HG03354 (cell line): ENCODE measurements at regions not wholly inside any gene's neighbourhood (a gene's known extent, or its start where the extent isn't known, plus 50 kb on each side); places are given as distances from the start of the nearest gene placed in this dataset.

Experiments
- ATAC-seq: cut with Tn5 transposase; IDR thresholded peaks from one replicate; pipeline ENCODE4 v1.9.1; 2021; ENCODE audit warnings: mild to moderate bottlenecking; ENCODE audit not compliant: unreplicated experiment, poor library complexity, severe bottlenecking

DNA sequence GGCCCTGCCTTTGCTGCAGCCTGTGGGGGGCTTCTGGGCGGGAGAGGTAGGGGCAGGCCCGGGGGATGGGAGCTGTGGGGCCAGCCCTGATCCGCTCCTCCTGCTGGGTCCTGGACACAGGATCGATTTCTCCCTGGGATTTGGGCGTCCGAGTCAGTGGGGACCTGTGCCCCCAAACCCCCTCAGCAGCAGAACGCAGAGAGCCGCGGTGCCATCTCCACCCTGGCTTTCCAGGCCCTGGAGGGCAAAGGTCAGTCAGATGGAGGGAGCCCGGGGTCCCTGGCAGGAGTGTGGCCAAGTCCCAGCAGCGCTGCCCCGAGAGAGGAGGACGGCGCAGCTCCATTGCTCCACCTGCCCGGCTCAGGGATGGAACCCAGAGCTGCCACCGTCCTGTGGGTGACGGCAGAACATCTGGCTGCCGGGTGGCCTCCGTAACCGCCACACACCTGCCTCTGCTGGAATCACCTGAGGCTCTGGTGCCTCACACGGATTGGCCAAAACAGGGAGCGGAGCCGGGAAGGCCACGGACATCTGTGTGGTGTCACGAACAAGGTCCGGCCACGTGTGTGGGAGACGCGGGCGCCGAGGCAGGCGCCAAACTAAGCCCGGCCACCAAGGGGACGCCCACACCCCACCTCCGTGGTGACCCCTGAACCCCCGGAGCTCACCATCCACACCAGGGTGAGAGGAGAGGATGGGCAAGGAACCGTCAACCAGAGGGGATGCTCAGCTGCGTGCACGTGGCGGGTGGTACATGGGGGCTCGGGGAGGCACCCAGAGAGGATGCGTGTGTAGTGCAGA is 80.3 kb upstream of the FBRSL1 start:
- no peak for ATAC-seq

DNA sequence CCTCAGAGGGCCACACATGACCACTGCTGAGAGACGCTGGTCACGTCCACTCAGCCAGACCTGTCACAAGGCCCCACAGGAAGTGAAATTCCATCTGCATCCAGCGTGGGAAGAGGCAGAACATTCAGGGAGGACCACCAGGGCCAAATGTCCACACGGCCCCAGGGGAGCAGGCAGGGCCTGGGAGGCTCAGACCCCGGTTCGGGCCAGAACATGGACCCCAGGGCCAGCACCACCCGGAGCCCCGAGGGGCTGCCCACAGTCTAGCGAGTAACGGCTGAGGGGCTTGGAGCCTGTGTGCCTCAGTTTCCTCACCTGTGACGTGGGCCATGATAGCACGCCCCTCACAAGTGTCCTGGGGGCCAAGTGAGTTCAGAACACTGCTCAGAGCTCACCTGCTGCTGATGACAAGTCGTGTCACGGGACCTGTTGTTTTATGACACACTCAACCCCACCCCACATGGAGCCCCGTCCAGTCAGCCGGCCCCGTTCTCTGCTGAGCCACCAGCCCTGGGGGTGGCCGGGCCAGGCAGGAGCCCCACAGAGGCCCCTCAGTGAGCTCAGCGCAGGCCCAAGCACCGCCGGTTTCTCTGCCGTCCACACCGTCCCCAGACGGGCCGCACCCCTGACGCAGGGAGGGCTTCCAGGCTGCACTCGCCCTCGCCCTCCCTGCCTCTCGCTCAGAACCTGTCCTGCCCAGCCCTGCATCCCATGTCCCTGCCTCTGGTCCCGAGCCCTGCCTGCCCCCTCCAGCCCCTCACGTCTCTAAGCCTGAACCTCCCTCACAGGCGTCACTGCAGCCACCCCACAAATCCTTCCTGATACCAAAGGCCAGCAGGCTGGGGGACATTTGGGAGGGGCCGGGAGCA is 79.5 kb upstream of the GALNT9 start:
- ATAC-seq, result no peak

DNA sequence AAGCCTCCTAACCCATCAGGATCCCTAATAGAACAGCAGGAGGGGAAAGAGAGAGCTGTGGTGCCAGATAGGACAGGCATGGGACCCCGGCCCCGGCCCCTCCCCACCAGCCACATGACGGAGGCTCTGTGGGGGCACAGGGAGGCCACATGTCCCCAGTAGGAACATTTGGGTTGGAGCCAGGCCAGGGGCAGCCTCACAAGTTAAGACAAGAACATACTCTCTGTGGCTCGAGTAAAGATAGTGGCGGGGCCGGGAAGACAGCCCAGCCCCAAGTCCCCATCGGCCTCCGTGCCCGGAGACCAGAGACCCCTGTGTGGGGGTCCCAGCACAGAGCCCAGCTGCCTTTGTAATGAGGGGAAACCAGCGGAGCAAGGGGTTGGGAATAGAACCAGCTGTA is 78.6 kb upstream of the GALNT9 start:
- no peak for ATAC-seq

DNA sequence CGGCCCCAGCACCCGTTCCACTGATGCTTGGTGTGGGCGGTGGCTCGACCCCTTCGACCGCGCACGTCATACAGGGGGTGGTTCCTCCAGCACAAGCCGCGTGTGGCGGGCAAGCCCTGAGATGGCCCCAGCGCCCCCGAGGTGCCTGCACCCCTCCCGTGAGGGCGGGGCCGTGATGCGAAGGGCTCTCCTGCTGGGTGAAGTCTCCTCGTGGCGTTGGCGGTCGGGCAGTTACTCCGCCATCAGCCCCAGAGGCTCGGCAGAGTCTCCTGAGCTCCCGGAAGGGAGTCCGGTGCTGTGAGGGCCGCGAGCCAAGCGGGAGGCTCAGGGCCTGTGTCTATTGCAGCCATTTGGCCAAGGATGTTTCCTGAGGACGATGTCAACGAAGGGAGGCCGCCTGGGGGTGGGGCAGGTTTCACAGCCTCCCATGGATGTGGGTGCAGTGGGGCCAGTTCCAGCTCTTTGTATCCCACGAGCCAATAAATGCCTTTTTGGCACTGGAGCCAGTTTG is 78.1 kb upstream of the GALNT9 start:
- ATAC-seq, result no peak

DNA sequence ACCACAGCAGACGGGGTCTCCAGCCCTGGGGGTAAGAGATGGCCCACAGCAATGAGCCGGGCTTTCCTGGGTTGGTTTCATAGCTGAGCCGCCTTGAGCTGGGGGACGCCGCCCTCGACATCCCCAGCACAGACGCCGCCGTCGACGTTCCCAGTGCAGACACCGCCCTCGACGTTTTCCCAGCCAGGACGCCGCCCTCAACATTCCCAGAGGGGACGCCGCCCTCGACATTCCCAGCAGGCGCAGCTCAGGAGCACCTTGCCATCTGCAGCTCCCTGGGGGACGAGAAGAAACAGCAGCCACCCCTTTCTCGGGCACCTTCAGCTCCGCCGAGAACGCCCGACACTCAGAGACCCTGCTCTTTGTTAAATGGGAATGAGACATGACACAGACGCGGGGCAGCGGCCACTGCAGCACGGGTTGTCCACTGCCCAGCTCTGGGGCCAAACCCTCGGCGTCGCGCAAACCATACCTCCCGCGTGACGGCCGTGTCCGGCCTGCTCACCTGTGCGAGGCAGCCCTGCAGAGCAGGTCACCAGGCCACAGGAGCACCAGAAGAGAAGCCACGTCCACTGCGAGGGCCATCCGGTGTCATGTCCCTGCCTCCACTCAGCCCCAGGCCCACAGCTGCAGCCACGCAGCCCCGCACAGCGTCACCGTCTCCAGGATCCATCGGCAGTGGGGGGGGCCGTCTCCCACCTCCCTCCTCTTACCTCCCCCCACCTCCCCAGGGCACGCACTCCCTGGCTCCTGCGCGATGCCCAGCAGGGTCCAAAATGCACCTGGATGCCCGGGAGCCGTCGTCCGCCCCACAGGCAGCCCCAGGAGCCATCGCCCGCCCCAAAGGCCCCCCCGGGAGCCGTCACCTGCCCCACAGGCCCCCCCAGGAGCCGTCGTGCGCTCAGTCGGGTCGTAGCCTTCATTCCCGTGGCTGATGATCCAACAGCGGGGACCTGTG is 77.4 kb upstream of the GALNT9 start:
- ATAC-seq, result no peak

DNA sequence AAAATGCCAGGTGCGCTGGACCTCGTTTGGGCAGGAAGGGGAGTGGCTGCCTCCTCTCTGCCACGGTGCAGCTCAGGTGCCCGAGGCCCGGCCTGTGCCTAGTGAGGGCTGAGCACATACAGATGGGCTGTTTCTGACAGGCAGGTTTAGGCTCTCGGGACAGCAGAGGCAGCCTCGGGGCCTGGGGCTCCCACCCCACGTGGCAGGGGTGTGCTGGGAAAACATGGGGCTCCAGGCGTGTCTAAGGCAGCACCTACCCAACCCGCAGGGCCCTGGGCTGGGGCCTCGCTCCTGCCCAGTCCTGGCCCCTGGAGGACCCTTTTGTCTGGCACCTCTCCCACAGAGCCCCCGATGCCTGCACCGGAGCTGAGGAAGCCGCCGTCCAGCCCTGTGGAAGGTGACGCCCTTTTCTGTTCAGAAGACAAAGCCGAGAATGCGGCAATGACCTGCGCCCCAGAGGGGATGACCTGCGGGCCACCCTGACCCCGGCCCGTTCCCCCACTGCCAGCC is 76.4 kb upstream of the GALNT9 start:
- ATAC-seq, result no peak

DNA sequence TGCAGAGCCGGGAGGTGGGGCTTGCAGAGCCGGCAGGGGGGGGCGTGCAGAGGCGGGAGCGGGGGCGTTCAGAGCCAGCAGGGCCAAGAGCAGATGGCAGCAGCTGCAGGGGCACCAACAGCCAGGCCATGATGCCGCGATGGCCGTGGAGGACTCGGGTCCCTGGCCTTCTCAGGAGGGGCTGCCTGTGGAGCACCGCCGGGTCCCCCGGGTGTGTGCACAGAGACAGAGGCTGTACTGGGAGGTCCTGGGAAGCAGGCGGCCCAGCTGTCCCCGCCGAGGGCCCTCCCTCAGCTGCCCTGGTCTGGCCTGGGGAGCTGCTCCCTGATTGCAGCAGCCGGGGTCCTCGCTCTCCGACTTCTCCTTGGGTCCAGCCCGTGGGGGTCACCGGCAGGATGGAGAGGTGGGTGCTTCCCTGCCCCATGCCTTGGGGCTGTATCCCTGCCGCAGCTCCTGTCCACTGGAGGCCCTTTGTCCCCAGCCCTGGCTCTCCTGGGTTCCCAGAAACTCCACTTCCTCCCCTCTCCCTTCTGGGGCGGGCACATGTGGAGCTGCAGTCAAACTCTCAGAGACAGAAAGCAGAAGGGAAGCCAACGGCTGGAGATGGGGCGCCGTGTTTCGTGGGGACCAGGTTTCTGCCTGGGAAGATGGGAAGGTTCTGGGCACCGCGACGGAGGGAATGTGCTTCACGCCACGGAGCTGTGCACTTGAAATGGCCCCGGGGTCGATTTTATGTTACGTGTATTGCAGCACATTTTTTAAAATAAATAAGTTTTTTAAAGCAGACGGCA is 75.8 kb upstream of the GALNT9 start:
- no peak for ATAC-seq

DNA sequence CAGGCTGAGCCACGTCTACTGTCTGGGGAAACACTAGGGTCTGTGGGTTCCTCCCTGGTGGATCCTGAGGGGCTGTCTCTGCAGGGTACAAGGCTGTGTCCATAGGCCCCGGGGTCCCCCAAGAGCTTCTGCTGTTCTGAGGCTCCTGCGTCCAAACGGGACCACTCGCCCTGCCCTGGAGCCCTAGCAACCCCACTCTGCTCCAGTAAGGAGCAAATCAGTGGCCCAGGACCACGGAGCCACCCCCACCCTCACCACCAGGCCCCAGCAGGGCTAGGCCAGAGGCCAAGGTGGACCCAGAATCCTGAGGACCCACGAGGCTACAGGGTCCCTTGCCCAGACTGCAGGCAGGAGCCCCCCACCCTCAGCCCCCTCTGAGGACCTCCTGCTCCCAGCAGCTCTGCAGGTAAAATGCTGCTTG is 75.1 kb upstream of the GALNT9 start:
- ATAC-seq, result no peak

DNA sequence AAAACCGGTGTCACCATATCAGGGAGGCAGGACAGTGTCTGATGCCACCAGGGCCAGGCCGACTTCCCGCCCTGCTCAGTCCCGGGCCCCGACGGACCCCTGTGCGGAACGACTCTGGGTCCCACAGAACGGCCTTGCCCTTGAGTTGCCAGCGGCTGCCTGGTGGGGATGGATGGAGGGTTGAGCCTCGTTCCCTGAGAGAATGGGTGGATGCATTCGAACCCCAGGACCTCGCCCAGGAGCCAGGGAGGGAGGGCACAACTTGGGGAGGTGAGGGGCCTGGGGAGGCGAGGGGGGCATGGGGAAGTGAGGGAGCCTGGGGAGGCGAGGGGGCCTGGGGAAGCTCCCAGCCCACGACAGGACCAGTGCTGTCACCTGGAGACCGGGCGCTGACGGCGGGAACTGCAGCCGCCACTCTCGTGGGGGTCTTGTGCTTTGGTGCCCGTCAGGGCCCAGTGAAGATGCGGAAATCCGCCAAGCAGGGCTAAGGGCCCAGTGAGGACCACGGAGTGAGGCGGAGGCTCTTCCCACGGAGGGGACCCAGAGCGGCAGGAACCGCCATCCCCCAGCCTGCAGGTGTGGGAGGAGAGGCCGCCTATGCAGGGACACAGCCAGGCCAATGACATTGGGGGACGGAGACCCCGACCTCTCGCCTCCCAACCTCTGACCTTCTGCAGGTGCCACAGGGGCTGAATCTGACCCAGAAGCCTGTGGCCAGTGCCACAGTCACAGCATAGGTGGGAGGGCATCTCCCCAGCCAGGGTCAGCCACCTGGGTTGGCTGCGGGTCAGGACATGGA is 74.4 kb upstream of the GALNT9 start:
- ATAC-seq, result no peak

DNA sequence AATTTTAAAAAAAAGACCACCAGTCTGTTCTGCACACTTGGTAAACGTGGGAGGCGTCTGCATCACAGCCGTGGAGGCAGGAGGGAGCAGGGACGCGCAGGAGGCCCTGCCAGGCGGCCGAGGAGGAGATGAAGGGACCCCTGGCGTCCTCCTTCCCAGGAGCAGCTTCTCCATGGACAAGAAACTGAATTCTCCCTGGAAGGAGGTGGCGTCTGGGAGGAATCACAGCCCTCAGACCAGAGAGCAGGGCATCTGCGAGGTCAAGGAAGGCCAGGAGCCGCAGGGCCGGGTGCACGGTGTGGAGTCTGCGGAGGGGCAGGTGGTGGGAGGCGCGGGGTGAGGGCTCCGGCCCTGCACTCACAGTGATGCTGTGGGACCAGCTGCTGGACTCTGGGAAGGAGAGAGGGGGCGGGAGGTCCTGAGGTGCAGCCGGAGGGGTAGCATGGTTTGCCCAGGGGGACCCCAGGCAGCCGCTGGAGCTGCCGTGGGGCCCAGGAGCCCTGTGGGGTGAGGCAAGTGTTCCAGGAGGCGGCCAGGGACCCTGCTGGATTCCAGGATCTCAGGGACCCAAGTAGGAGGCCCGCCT is 73.5 kb upstream of the GALNT9 start:
- ATAC-seq, result no peak

DNA sequence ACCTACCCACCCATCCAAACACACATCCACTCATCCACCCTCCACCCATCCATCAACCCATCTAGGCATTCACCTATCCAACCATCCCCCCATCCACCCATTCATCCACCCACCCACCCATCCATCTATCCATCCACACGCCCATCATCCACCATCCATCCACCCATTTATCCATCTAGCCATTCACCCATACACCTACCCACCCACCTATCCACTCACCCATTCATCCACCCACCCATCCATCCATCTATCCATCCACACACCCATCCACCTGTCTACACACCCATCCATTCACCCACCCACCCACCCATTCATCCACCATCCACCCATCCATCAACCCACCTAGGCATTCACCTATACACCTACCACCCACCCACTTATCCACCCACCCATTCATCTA is 72.6 kb upstream of the GALNT9 start:
- no peak for ATAC-seq

DNA sequence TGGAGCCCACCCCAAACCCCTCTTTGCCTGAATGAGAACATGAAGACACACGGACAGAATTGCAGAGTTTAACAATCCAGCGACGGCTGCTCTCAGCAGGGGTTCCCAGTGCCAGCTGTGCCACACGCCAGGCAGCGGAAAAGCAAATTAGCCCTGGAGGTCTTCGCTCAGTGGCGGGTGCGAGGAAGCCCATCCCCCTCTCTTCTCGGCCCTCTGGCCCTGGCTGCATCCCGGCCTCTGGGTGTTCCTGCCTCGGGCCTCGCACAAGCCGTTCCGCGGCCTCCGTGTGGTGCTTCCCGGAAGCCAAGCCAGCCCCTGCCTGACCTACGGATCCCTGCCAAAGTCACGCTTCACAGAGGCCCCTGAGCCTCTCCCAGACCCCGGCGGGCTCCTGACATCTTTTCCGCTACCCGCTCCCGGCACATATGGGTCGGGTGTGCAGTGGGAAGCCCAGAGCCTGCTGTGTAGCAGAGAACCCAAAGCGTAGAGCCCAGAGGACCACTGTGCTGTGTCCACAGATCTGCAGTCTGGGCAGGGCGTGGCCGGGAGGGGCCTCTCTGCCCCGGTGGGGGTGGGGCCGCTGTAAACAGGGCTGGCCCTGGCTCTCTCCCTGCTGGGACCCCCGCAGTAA is 70.7 kb upstream of the GALNT9 start:
- no peak for ATAC-seq

DNA sequence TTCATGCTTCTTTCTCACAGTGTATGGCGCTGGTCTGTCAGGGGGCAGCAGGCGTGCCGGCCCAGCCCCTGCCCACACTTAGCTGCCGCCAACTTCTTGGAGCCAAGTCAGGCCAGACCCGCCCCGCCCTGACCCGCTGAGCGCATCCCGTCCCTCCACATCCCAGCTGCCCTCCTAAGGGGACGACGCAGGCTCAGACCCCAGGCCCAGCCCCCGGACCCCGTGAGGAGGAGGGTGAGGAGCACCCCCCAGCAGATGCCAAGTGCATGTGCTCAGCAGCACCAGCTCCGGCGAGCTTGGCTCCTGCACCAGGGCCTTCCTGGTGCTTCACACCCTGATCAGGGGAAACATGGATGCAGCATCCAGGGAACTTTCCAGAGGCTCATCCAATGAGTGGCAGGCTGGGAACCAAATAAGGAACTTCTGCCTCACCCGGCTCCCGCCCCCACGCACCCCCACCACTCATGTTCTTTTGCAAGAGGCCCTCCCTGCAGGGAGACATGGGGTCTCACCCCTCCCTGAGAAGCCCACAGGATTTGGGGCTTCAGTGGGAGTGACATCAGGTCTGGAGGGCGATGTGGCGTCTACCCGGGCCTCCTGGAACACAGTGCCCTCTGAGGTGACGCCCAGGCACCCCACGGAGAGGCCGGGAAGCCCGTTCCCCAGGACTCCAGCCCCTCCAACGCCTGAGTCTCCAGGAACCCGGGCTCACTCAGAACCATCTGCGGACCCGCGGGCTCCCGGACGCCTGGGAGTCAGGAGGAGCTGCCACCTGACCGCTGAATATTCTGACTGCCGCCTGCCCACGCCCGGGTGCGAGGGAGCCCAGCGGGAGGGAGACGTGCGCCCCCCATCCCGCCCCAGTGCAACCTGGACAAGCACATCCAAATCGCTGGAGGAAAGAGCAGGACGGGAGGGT is 70.0 kb upstream of the GALNT9 start:
- no peak for ATAC-seq

DNA sequence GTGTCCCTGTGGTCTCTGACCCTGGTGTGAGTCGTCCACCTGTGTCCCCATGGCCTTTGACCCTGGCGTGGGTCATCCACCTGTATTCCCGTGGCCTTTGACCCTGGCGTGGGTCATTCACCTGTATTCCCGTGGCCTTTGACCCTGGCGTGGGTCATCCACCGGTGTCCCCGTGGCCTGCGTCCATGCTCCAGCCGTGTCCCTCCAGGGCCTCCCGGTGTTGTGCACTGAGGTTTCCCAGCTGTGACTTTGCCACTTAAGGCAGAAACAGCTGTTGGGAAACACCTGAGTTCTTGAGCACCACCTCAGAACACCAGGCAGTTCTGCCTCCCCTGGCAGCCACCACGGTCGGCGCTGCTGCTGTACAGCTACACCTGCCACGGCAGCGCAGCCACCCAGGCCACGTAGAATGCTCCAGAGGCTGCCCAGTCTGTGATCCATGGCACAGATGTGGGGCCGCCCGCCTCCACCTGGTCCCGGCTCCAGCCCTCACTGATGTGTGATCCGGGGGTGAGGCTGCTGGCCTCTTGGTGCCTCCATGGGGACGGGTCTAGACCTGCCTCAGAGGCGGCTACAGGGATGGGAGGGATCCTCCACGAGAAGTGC is 69.1 kb upstream of the GALNT9 start:
- no peak for ATAC-seq

DNA sequence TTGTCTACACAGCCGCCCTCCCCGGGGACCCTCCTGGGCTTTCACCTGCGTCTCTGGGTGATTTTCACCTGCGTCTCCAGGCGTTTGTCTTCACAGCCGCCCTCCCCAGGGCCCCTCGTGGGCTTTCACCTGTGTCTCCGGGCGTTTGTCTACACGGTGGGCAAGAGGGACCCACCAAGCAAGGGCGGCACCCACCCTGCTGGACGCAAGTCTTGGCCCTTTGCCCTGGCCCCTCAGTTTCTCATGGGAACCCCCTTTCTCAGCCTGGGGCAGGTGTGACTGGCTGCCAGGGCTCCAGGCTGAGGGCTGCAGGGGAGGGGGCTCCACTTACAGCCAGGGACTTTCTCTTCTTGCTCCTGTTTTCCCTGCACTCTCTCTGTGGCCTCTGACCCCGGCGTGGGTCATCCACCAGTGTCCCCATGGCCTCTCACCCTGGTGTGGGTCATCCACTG is 68.6 kb upstream of the GALNT9 start:
- no peak for ATAC-seq
